RPMI8226 (cell line): ENCODE measurements at regions not wholly inside any gene's neighbourhood (a gene's known extent, or its start where the extent isn't known, plus 50 kb on each side); places are given as distances from the start of the nearest gene placed in this dataset.
A peak's percentile ranks its signal among the peaks of the same experiment; 100 is the strongest.

ENCODE experiments used
- DNase-seq: peaks from one replicate; pipeline ENCODE4 v3.0.0-alpha.2; 2015

- DNase-seq, result no peak
Measured at GRCh38 chr4:74618659-74619058, 173.7 kb downstream of the AREG start.

- DNase-seq, result no peak
Measured at GRCh38 chr4:74619931-74620702, 174.2 kb downstream of the BTC start.

- DNase-seq, result no peak
Measured at GRCh38 chr4:74621616-74622015, 172.7 kb downstream of the BTC start.

GRCh38 chr4:74623041-74623440 is 171.3 kb downstream of the BTC start:
- peak; percentile 33 for DNase-seq

GRCh38 chr4:74624351-74625151 is 169.8 kb downstream of the BTC start:
- no peak for DNase-seq

- no peak for DNase-seq
Measured at GRCh38 chr4:74625981-74626380, 168.3 kb downstream of the BTC start.

GRCh38 chr4:74627093-74627492 is 167.2 kb downstream of the BTC start:
- no peak for DNase-seq

GRCh38 chr4:74627504-74627903 is 166.8 kb downstream of the BTC start:
- DNase-seq, result no peak

GRCh38 chr4:74628852-74629620 is 165.3 kb downstream of the BTC start:
- DNase-seq, result no peak

GRCh38 chr4:74630551-74630950 is 163.8 kb downstream of the BTC start:
- DNase-seq, result no peak

GRCh38 chr4:74631338-74631737 is 163.0 kb downstream of the BTC start:
- no peak for DNase-seq

GRCh38 chr4:74631988-74632387 is 162.3 kb downstream of the BTC start:
- no peak for DNase-seq

- DNase-seq, result peak; percentile 17
Measured at GRCh38 chr4:74632634-74633033, 161.7 kb downstream of the BTC start.

GRCh38 chr4:74635074-74635473 is 159.2 kb downstream of the BTC start:
- no peak for DNase-seq

GRCh38 chr4:74635490-74636123 is 158.7 kb downstream of the BTC start:
- no peak for DNase-seq

GRCh38 chr4:74638001-74638400 is 156.3 kb downstream of the BTC start:
- no peak for DNase-seq

GRCh38 chr4:74638689-74639088 is 155.6 kb downstream of the BTC start:
- no peak for DNase-seq

GRCh38 chr4:74640111-74640903 is 154.0 kb downstream of the BTC start:
- no peak for DNase-seq

GRCh38 chr4:74642006-74642405 is 152.3 kb downstream of the BTC start:
- DNase-seq, result no peak

- DNase-seq, result no peak
Measured at GRCh38 chr4:74649193-74649592, 145.1 kb downstream of the BTC start.

- no peak for DNase-seq
Measured at GRCh38 chr4:74651198-74651597, 143.1 kb downstream of the BTC start.
